ENCODE measurements at regions not wholly inside any gene's neighbourhood (a gene's known extent, or its start where the extent isn't known, plus 50 kb on each side); places are given as distances from the start of the nearest gene placed in this dataset.

DNA sequence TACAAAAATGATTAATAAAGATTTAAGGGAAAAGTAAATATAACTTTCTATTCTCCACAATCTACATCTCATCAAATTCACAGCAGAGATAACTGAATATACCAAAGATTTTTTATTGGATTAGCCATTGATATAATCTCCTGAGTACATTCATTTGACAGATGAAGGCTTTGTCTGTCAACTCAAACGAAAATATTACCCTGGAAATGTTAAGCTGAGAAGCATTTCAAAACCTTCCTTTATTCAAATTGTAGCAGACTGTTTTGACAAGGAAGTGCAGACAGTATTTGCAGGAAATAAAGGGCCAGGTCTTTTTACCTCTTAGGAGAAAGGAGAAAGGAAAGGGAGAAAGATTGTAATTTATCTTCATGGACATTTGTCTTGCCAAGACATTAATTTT, 473.5 kb downstream of the TMEM182 start:
- no peaks in the 10 kb centered on the region for H3K36me3 ChIP-seq
- H3K27ac ChIP-seq = no peak overlapping the region
- H3K27me3 ChIP-seq = no peaks in the 10 kb centered on the region
- no peak overlapping the region for H3K4me3 ChIP-seq
- H3K9me3 ChIP-seq = peaks cover 0 to 4% of the 10 kb centered on the region in 2 donors
- intact Hi-C loops (cut with DNase I; ENCODE audit: low total_unique reads) = no loop called here
- no peaks in the 10 kb centered on the region for H3K4me1 ChIP-seq
- no peak for DNase-seq (ENCODE audit: low spot score in 2 of 2)
- TF ChIP-seq POLR2A (IDR thresholded peaks at IDR 0.05) (no peak), POLR2AphosphoS5 (IDR thresholded peaks at IDR 0.05) (no peak)
- TF ChIP-seq, protein P1, sequence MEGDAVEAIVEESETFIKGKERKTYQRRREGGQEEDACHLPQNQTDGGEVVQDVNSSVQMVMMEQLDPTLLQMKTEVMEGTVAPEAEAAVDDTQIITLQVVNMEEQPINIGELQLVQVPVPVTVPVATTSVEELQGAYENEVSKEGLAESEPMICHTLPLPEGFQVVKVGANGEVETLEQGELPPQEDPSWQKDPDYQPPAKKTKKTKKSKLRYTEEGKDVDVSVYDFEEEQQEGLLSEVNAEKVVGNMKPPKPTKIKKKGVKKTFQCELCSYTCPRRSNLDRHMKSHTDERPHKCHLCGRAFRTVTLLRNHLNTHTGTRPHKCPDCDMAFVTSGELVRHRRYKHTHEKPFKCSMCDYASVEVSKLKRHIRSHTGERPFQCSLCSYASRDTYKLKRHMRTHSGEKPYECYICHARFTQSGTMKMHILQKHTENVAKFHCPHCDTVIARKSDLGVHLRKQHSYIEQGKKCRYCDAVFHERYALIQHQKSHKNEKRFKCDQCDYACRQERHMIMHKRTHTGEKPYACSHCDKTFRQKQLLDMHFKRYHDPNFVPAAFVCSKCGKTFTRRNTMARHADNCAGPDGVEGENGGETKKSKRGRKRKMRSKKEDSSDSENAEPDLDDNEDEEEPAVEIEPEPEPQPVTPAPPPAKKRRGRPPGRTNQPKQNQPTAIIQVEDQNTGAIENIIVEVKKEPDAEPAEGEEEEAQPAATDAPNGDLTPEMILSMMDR (IDR thresholded peaks at IDR 0.05) = no peak

DNA sequence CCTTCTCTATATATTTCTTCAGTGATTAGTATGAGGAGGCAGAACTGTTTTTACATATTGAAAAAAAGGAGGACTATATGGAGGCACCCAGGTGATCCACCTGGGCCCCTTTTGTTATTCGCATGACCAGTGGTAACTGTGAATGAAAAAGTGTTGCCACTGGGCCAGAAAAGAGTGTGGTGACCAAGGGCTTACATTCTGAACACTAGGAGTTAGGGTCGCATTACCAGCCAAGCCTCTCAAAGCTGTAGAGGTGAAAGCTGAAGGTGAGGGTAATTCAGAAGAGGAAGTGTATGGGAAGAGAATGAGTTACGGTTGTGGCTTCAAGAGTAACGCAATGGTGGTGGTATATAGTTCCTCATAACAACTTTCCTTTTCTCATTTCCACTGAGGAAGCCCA, 487.6 kb downstream of the TMEM182 start:
- H3K27me3 ChIP-seq = no peaks in the 10 kb centered on the region
- no peak overlapping the region for H3K4me3 ChIP-seq
- H3K36me3 ChIP-seq = no peaks in the 10 kb centered on the region
- H3K27ac ChIP-seq = no peak overlapping the region
- H3K4me1 ChIP-seq = no peaks in the 10 kb centered on the region
- TF ChIP-seq POLR2AphosphoS5 (IDR thresholded peaks at IDR 0.05) (no peak), POLR2A (IDR thresholded peaks at IDR 0.05) (no peak)
- TF ChIP-seq, protein P1 (IDR thresholded peaks at IDR 0.05) = no peak
- peaks cover 0 to 8% of the 10 kb centered on the region in 2 donors for H3K9me3 ChIP-seq
- no peak for DNase-seq (ENCODE audit: low spot score in 2 of 2)
- intact Hi-C loops (cut with DNase I; ENCODE audit: low total_unique reads) = no loop called here

DNA sequence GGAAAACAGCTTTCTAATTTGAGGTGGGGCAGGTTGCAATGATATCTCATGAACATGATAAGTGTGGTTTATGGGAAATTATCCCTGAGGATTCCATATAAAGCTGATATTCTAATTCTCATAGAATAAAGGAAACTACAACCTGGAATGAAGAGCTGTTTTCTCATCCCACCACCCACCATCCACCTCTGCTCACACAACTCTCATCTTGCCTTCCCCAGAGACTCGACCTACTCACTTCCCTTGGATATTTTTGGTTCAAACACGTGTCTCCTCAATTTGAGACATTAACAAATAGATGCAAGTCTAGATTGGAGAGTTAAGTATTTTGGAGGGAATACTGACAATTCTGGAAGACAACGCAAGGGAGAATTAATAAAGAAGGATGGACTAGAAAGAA, 490.9 kb downstream of the TMEM182 start:
- peaks cover 0 to 8% of the 10 kb centered on the region in 2 donors for H3K9me3 ChIP-seq
- intact Hi-C loops (cut with DNase I; ENCODE audit: low total_unique reads) = no loop called here
- no peaks in the 10 kb centered on the region for H3K27me3 ChIP-seq
- H3K4me3 ChIP-seq = no peak overlapping the region
- H3K27ac ChIP-seq = no peak overlapping the region
- no peak for TF ChIP-seq POLR2A (IDR thresholded peaks at IDR 0.05)
- TF ChIP-seq, protein P1 (IDR thresholded peaks at IDR 0.05) = no peak
- TF ChIP-seq POLR2AphosphoS5 (IDR thresholded peaks at IDR 0.05) = no peak
- H3K4me1 ChIP-seq = no peaks in the 10 kb centered on the region
- no peak for DNase-seq (ENCODE audit: low spot score in 2 of 2)
- no peaks in the 10 kb centered on the region for H3K36me3 ChIP-seq

DNA sequence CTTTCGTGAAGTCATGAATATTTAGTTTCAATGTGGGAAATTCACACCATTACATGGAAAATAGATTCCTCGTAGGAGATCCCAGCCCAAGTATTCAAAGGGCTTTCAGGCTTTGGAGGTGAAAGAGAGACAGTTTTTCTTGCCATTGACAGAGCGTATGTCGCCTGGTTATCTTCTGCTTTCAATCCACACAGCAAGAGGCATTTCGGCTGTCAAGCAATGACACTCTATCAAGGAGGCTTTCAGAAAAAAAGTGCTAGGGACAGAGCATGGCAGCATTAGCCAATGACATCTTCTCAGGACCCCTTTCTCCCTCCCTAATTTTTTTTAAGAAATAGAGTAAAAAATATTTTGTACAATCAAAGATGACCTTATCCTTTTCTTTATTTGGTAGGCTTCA, 492.8 kb downstream of the TMEM182 start:
- Histone ChIP-seq H3K4me3 (no peak overlapping the region), H3K36me3 (no peaks in the 10 kb centered on the region)

DNA sequence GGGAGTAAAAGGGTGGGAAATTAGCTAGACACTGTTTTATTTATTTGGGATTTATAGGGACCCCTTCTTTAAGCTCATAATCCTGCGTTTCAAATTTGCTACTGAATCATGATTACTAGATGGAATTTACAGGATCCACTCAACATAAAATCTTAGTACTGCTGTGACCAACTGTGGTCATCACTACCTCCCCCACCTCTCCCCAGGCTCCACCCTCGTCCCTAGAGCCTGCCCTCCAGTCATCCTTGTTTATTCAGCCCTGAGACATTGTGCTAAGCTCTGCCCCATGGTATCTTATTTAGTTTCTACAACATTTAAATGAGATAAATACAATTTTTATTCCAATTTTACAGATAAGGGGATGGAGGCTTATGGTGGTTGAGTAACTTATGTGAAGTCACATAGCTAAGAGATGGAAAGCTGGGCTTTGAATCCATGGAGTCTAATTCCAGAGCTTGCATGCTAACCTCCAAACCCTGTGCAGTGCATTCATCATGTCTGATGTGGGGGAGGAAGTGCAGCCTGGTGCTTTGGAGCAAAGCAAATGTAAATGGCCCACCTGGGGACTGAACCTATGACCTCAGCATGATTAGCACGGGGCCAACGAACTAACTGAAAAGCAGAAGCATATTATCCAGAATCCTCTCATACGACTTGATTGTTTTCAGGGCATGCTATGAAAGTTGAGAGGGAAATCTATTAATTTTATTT, 502.4 kb downstream of the TMEM182 start:
- intact Hi-C loops (cut with DNase I; ENCODE audit: low total_unique reads) = no loop called here
- no peak for DNase-seq (ENCODE audit: low spot score in 2 of 2)
- Histone ChIP-seq H3K27me3 (peaks cover 0 to 3% of the 10 kb centered on the region in 2 donors), H3K36me3 (no peaks in the 10 kb centered on the region), H3K4me1 (no peaks in the 10 kb centered on the region), H3K27ac (no peak overlapping the region), H3K4me3 (no peak overlapping the region), H3K9me3 (peaks cover 0 to 4% of the 10 kb centered on the region in 2 donors)
- TF ChIP-seq POLR2AphosphoS5 (IDR thresholded peaks at IDR 0.05) (no peak), POLR2A (IDR thresholded peaks at IDR 0.05) (no peak)
- TF ChIP-seq, protein P1 (IDR thresholded peaks at IDR 0.05) = no peak

More for the DNA sequence above, 492.8 kb downstream of the TMEM182 start:
- Histone ChIP-seq H3K27me3 (no peaks in the 10 kb centered on the region), H3K9me3 (peaks cover 0 to 4% of the 10 kb centered on the region in 2 donors), H3K27ac (no peak overlapping the region), H3K4me1 (no peaks in the 10 kb centered on the region)
- TF ChIP-seq POLR2A (IDR thresholded peaks at IDR 0.05) (no peak), POLR2AphosphoS5 (IDR thresholded peaks at IDR 0.05) (no peak)
- TF ChIP-seq, protein P1 (IDR thresholded peaks at IDR 0.05) = no peak
- intact Hi-C loops (cut with DNase I; ENCODE audit: low total_unique reads) = no loop called here
- DNase-seq (ENCODE audit: low spot score in 2 of 2) = no peak
